IMR-90 (cell line): ENCODE measurements at regions not wholly inside any gene's neighbourhood (a gene's known extent, or its start where the extent isn't known, plus 50 kb on each side); places are given as distances from the start of the nearest gene placed in this dataset.

Experiments used
- ATAC-seq: fragments of 200-7000 bp; cut with Tn5 transposase; 2 replicates; pipeline ENCODE4 v1.9.1; 2020; ENCODE audit warnings: low read depth, mild to moderate bottlenecking, moderate library complexity
- BruUV-seq: library from RNA; stranded (reverse); fragments of 400-500 nt; replicated peaks from 2 replicates; lab custom pipeline; 2021; lab: Mats Ljungman, UMichigan
- CTCF ChIA-PET: fragments of 300-600 bp; formaldehyde crosslinking; extraction: SDS; loops from one replicate; lab custom pipeline; 2021; ENCODE audit warnings: antibody characterized with exemption; lab: Yijun Ruan, JAX
- POLR2A ChIA-PET: fragments of 300-600 bp; sonication (Branson Sonifier 250); formaldehyde crosslinking; loops from one replicate; lab custom pipeline; 2022; ENCODE audit warnings: antibody characterized with exemption; ENCODE audit not compliant: unreplicated experiment; lab: Charles Lee
- DNase-seq: peaks from one replicate; pipeline ENCODE4 v3.0.0; 2013
- H2AFZ ChIP-seq: replicated peaks from 2 replicates; pipeline ENCODE3; 2013; ENCODE audit warnings: low read length, mild to moderate bottlenecking; ENCODE audit not compliant: poor library complexity
- H2AK5ac ChIP-seq: 2 replicates; pipeline ENCODE4 v1.6.1; 2013; ENCODE audit warnings: low read depth, low read length, inconsistent platforms
- H2AK9ac ChIP-seq: replicated peaks from 2 replicates; pipeline ENCODE3; 2013; ENCODE audit warnings: mild to moderate bottlenecking, low read depth, low read length, moderate library complexity; ENCODE audit not compliant: poor library complexity
- H2BK120ac ChIP-seq: 2 replicates; pipeline ENCODE4 v1.6.1; 2013; ENCODE audit warnings: low read depth, low read length, inconsistent platforms
- H2BK15ac ChIP-seq: 3 replicates; pipeline ENCODE4 v1.6.1; 2013; ENCODE audit warnings: low read depth, low read length, inconsistent platforms
- H2BK20ac ChIP-seq: 2 replicates; pipeline ENCODE4 v1.6.1; 2013; ENCODE audit warnings: low read depth, mild to moderate bottlenecking, inconsistent platforms, low read length, moderate library complexity
- H2BK5ac ChIP-seq: 2 replicates; pipeline ENCODE4 v1.6.1; 2013; ENCODE audit warnings: mild to moderate bottlenecking, low read depth, low read length, inconsistent platforms; ENCODE audit not compliant: poor library complexity, severe bottlenecking
- H3K14ac ChIP-seq: replicated peaks from 2 replicates; pipeline ENCODE4 v1.6.1; 2013; ENCODE audit warnings: low read depth, low read length, inconsistent platforms
- H3K18ac ChIP-seq: 2 replicates; pipeline ENCODE4 v1.6.1; 2013; ENCODE audit warnings: low read depth, low read length, control low read depth
- H3K23ac ChIP-seq: 2 replicates; pipeline ENCODE4 v1.6.1; 2013; ENCODE audit warnings: low read depth, low read length, inconsistent platforms
- H3K27ac ChIP-seq: 2 replicates; pipeline ENCODE4 v1.5.1; 2013; ENCODE audit warnings: mild to moderate bottlenecking, control low read depth, low read length; ENCODE audit not compliant: insufficient read depth
- H3K27me3 ChIP-seq: 2 replicates; pipeline ENCODE4 v1.6.1; 2013; ENCODE audit warnings: low read length; ENCODE audit not compliant: control insufficient read depth, insufficient read depth
- H3K36me3 ChIP-seq: 2 replicates; pipeline ENCODE4 v1.6.1; 2013; ENCODE audit warnings: low read length, mixed read lengths; ENCODE audit not compliant: control insufficient read depth, insufficient read depth
- H3K4ac ChIP-seq: 2 replicates; pipeline ENCODE4 v1.6.1; 2013; ENCODE audit warnings: low read depth, low read length, inconsistent platforms
- H3K4me1 ChIP-seq: 2 replicates; pipeline ENCODE4 v1.6.1; 2013; ENCODE audit warnings: low read length, mixed read lengths; ENCODE audit not compliant: control insufficient read depth, insufficient read depth
- H3K4me2 ChIP-seq: 2 replicates; pipeline ENCODE4 v1.6.1; 2013; ENCODE audit warnings: low read depth, mild to moderate bottlenecking, control low read depth, low read length, moderate library complexity
- H3K4me3 ChIP-seq: 2 replicates; pipeline ENCODE4 v1.5.1; 2013; ENCODE audit warnings: low read depth, mild to moderate bottlenecking, control low read depth, low read length, moderate library complexity; ENCODE audit not compliant: insufficient read depth
- H3K56ac ChIP-seq: 2 replicates; pipeline ENCODE4 v1.6.1; 2013; ENCODE audit warnings: low read length, inconsistent platforms; ENCODE audit not compliant: insufficient read depth; ENCODE audit errors: extremely low read depth
- H3K79me1 ChIP-seq, 2 experiments: 2 replicates each; pipeline ENCODE4 v1.6.1; 2013; ENCODE audit warnings: low read length in 2 of 2, inconsistent platforms in 1 of 2, low read depth in 1 of 2
- H3K9ac ChIP-seq: 2 replicates; pipeline ENCODE4 v1.6.1; 2013; ENCODE audit warnings: low read depth, low read length, control low read depth
- H3K9me1 ChIP-seq: 2 replicates; pipeline ENCODE4 v1.6.1; 2013; ENCODE audit warnings: low read length, inconsistent platforms; ENCODE audit not compliant: insufficient read depth
- H3K9me3 ChIP-seq: 2 replicates; pipeline ENCODE4 v1.6.1; 2013; ENCODE audit warnings: low read length; ENCODE audit not compliant: control insufficient read depth, insufficient read depth
- H4K20me1 ChIP-seq: 2 replicates; pipeline ENCODE4 v1.6.1; 2013; ENCODE audit warnings: low read length, inconsistent platforms; ENCODE audit not compliant: insufficient read depth
- H4K5ac ChIP-seq: 2 replicates; pipeline ENCODE4 v1.6.1; 2013; ENCODE audit warnings: mild to moderate bottlenecking, low read depth, low read length, control low read depth
- H4K8ac ChIP-seq, 2 experiments: 2 replicates each; pipeline ENCODE4 v1.6.1; 2013; ENCODE audit warnings: low read depth in 2 of 2, low read length in 2 of 2, control low read depth in 1 of 2, inconsistent platforms in 1 of 2
- H4K91ac ChIP-seq: 2 replicates; pipeline ENCODE4 v1.6.1; 2013; ENCODE audit warnings: low read depth, low read length, inconsistent platforms; ENCODE audit not compliant: insufficient read depth
- CHD1 ChIP-seq: IDR thresholded peaks from 2 replicates; pipeline ENCODE4 v1.6.1; 2012; ENCODE audit warnings: low read depth, low read length, improper control_type of control experiment
- POLR2A ChIP-seq: IDR thresholded peaks from 2 replicates; pipeline ENCODE4 v1.6.1; 2012; ENCODE audit warnings: mild to moderate bottlenecking, low read depth, low read length
- WGBS, 2 experiments: methylation state at CpG; one replicate each; pipeline versions ENCODE4 v1.1.5 to v1.1.7; 2013; ENCODE audit warnings: missing lambda C conversion rate in 2 of 2; ENCODE audit not compliant: insufficient read length in 1 of 2; ENCODE audit errors: extremely low coverage in 2 of 2; 5-methylcytosine and 5-hydroxymethylcytosine counted together
- dilution Hi-C: fragments of 300-500 bp; cut with HindIII; formaldehyde crosslinking; loops from one replicate; pipeline ENCODE4 v1.14.3; 2018; ENCODE audit warnings: low sequenced_read_pairs; ENCODE audit not compliant: unreplicated experiment
- in situ Hi-C: fragments of 300-500 bp; cut with MboI; formaldehyde crosslinking; loops from 3 replicates; pipeline ENCODE4 v1.14.3; 2019; ENCODE audit warnings: low sequenced_read_pairs, inconsistent platforms, mixed read lengths
- intact Hi-C: fragments of 100-400 bp; cut with micrococcal nuclease; formaldehyde crosslinking; loops from 2 replicates; pipeline ENCODE4 v1.10.0; 2022
- TF ChIP-seq, protein P1 (sequence below): conservative IDR thresholded peaks from 2 replicates; pipeline ENCODE4 v1.5.1; 2012; ENCODE audit warnings: mild to moderate bottlenecking, low read depth, low read length, improper control_type of control experiment

GRCh38 chr5:36740259-36740898, 134.0 kb downstream of the SLC1A3 start:
- Histone ChIP-seq H2BK15ac (no peak overlapping the region), H3K23ac (no peak overlapping the region), H4K8ac (no peak overlapping the region), H2AK5ac (no peak overlapping the region), H3K36me3 (no peaks in the 10 kb centered on the region), H4K5ac (no peak overlapping the region), H3K79me1 (no peaks in the 10 kb centered on the region), H4K20me1 (no peaks in the 10 kb centered on the region), H2AFZ (peak overlapping the region; percentile 65), H2BK120ac (no peak overlapping the region), H3K4ac (no peak overlapping the region), H4K91ac (no peak overlapping the region), H3K56ac (no peak overlapping the region), H3K9me3 (no peaks in the 10 kb centered on the region), H3K4me3 (no peak overlapping the region), H3K9me1 (no peaks in the 10 kb centered on the region), H2AK9ac (no peak overlapping the region), H3K14ac (no peak overlapping the region), H3K4me1 (peaks cover 4% of the 10 kb centered on the region), H3K27me3 (peaks cover 17% of the 10 kb centered on the region), H2BK5ac (no peak overlapping the region), H3K9ac (no peak overlapping the region), H3K4me2 (peak overlapping the region; percentile 38; the same call in 1 of the 2 replicates), H2BK20ac (no peak overlapping the region), H3K18ac (no peak overlapping the region), H3K27ac (no peak overlapping the region)
- in situ Hi-C loops, result loop anchor here (5.0 to 10.0 kb wide), 2 partner anchors 122 to 264 kb away; no protein-coding TSS in a partner anchor
- POLR2A ChIA-PET, result no interaction called here
- intact Hi-C loops, result no loop called here
- ATAC-seq (no peak), DNase-seq (peak; percentile 71)
- no TSS peak for BruUV-seq
- dilution Hi-C loops, result no loop called here
- CTCF ChIA-PET, result interaction anchor here (0.5 to 2.7 kb wide), 5 partner anchors 9 to 265 kb away, joined by 3 to 16 read pairs (median 3); no protein-coding TSS in a partner anchor
- TF ChIP-seq CHD1 (no peak), POLR2A (no peak)
- TF ChIP-seq, protein P1, sequence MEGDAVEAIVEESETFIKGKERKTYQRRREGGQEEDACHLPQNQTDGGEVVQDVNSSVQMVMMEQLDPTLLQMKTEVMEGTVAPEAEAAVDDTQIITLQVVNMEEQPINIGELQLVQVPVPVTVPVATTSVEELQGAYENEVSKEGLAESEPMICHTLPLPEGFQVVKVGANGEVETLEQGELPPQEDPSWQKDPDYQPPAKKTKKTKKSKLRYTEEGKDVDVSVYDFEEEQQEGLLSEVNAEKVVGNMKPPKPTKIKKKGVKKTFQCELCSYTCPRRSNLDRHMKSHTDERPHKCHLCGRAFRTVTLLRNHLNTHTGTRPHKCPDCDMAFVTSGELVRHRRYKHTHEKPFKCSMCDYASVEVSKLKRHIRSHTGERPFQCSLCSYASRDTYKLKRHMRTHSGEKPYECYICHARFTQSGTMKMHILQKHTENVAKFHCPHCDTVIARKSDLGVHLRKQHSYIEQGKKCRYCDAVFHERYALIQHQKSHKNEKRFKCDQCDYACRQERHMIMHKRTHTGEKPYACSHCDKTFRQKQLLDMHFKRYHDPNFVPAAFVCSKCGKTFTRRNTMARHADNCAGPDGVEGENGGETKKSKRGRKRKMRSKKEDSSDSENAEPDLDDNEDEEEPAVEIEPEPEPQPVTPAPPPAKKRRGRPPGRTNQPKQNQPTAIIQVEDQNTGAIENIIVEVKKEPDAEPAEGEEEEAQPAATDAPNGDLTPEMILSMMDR, result no peak
- WGBS, 2 experiments, result no CpG with 5 or more reads among the region's 8 CpGs
